ENCODE measurements at regions not wholly inside any gene's neighbourhood (a gene's known extent, or its start where the extent isn't known, plus 50 kb on each side); places are given as distances from the start of the nearest gene placed in this dataset.

GRCh38 chrX:21056622-21057021 is 317.6 kb upstream of the CNKSR2 start:
- no peak for TF ChIP-seq CTCF (conservative IDR thresholded peaks at IDR 0.05; ENCODE audit: control insufficient read depth, insufficient read depth, low read depth, low read length)
- no peak overlapping the region for H3K4me3 ChIP-seq (ENCODE audit: control insufficient read depth, low read depth, low read length)
- peak; percentile 47 for DNase-seq (ENCODE audit: low read depth)

GRCh38 chrX:21047034-21047455 is 327.2 kb upstream of the CNKSR2 start:
- no peak for TF ChIP-seq CTCF (conservative IDR thresholded peaks at IDR 0.05; ENCODE audit: control insufficient read depth, insufficient read depth, low read depth, low read length)

GRCh38 chrX:21014326-21014725 is 359.9 kb upstream of the CNKSR2 start:
- TF ChIP-seq CTCF (conservative IDR thresholded peaks at IDR 0.05; ENCODE audit: control insufficient read depth, insufficient read depth, low read depth, low read length) = no peak
- DNase-seq (ENCODE audit: low read depth) = no peak
- no peak overlapping the region for H3K4me3 ChIP-seq (ENCODE audit: control insufficient read depth, low read depth, low read length)

More at GRCh38 chrX:21047034-21047455, 327.2 kb upstream of the CNKSR2 start:
- no peak overlapping the region for H3K4me3 ChIP-seq (ENCODE audit: control insufficient read depth, low read depth, low read length)
- no peak for DNase-seq (ENCODE audit: low read depth)

- no peak overlapping the region for H3K4me3 ChIP-seq (ENCODE audit: control insufficient read depth, low read depth, low read length)
- no peak for TF ChIP-seq CTCF (conservative IDR thresholded peaks at IDR 0.05; ENCODE audit: control insufficient read depth, insufficient read depth, low read depth, low read length)
- peak; percentile 51 for DNase-seq (ENCODE audit: low read depth)
These were observed 369.4 kb upstream of the CNKSR2 start for GRCh38 chrX:21004835-21005234.

- no peak for DNase-seq (ENCODE audit: low read depth)
- H3K4me3 ChIP-seq (ENCODE audit: control insufficient read depth, low read depth, low read length) = no peak overlapping the region
- no peak for TF ChIP-seq CTCF (conservative IDR thresholded peaks at IDR 0.05; ENCODE audit: control insufficient read depth, insufficient read depth, low read depth, low read length)
These were observed 378.4 kb upstream of the CNKSR2 start for GRCh38 chrX:20995829-20996228.

- DNase-seq (ENCODE audit: low read depth) = peak; percentile 12
- no peak for TF ChIP-seq CTCF (conservative IDR thresholded peaks at IDR 0.05; ENCODE audit: control insufficient read depth, insufficient read depth, low read depth, low read length)
- H3K4me3 ChIP-seq (ENCODE audit: control insufficient read depth, low read depth, low read length) = no peak overlapping the region
These were observed 384.9 kb upstream of the CNKSR2 start for GRCh38 chrX:20989361-20989760.

GRCh38 chrX:20988804-20989203 is 385.4 kb upstream of the CNKSR2 start:
- no peak for TF ChIP-seq CTCF (conservative IDR thresholded peaks at IDR 0.05; ENCODE audit: control insufficient read depth, insufficient read depth, low read depth, low read length)
- no peak for DNase-seq (ENCODE audit: low read depth)
- no peak overlapping the region for H3K4me3 ChIP-seq (ENCODE audit: control insufficient read depth, low read depth, low read length)

Data from fibroblast of mammary gland (primary cell).